ENCODE measurements at regions not wholly inside any gene's neighbourhood (a gene's known extent, or its start where the extent isn't known, plus 50 kb on each side); places are given as distances from the start of the nearest gene placed in this dataset.

DNA sequence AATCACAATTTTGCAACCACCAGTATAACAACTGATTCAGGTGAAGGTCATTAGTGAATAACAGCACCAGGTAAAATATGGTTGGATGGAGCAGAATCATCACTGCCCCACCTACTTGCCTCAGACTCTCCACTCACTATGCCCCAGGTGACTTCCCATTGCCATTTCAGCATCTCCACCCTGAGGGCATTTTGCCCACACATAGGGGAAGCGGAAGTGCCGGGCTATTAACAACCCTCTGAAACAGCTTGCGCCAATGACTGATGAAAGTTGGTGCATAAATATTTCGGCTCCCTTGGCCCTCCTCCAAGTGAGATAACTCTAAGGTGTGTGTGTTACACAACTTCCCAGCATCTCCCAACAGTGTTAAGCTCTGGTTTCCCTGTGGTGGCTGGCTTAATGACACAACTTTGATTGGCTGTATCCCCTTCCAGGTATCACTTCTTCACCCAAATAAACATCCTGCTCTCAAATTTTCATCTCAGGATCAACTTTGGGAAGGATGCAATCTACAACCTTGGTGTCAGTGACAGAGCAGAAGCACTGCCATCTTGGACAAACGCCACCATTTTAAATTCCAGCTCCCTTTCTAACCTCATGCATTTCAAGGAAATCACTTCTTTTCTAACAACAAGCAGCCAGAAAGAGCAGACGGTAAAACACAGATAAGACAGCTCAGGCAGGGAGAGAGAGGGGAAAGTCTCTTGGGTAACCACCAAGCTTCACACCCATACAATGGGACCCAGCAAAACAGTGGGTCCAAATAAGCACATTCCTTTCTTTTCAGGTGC lies 73.6 kb upstream of the PPP2R5C start:
- TF ChIP-seq CTCF (IDR thresholded peaks at IDR 0.05; ENCODE audit: borderline replicate concordance, extremely low read depth, low read length, poor library complexity, severe bottlenecking) (no peak), EZH2 (IDR thresholded peaks at IDR 0.05; ENCODE audit: borderline replicate concordance, low read depth, low read length, severe bottlenecking) (no peak)

Measured in DND-41 (cell line).